ENCODE measurements at regions not wholly inside any gene's neighbourhood (a gene's known extent, or its start where the extent isn't known, plus 50 kb on each side); places are given as distances from the start of the nearest gene placed in this dataset.

GRCh38 chr1:39132505-39133339 lies 71.8 kb upstream of the MACF1 start:
- Histone ChIP-seq H3K4me3 (no peak overlapping the region), H3K36me3 (no peaks in the 10 kb centered on the region), H3K27ac (peak overlapping the region; percentile 14 to 71), H3K27me3 (no peaks in the 10 kb centered on the region), H3K9me3 (no peaks in the 10 kb centered on the region), H3K4me1 (peaks cover 6 to 19% of the 10 kb centered on the region in 2 donors)
- TF ChIP-seq, protein P1, sequence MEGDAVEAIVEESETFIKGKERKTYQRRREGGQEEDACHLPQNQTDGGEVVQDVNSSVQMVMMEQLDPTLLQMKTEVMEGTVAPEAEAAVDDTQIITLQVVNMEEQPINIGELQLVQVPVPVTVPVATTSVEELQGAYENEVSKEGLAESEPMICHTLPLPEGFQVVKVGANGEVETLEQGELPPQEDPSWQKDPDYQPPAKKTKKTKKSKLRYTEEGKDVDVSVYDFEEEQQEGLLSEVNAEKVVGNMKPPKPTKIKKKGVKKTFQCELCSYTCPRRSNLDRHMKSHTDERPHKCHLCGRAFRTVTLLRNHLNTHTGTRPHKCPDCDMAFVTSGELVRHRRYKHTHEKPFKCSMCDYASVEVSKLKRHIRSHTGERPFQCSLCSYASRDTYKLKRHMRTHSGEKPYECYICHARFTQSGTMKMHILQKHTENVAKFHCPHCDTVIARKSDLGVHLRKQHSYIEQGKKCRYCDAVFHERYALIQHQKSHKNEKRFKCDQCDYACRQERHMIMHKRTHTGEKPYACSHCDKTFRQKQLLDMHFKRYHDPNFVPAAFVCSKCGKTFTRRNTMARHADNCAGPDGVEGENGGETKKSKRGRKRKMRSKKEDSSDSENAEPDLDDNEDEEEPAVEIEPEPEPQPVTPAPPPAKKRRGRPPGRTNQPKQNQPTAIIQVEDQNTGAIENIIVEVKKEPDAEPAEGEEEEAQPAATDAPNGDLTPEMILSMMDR (IDR thresholded peaks at IDR 0.05), result peak in 2 of 4 experiments; percentile 30 to 32
- TF ChIP-seq POLR2A (IDR thresholded peaks at IDR 0.05), result no peak
- peak; percentile 36 to 76 for DNase-seq
- intact Hi-C loops (cut with DNase I; ENCODE audit: low total_unique reads), result no loop called here

- DNase-seq, result no peak
- TF ChIP-seq, protein P1 (IDR thresholded peaks at IDR 0.05), result no peak
- TF ChIP-seq POLR2A (IDR thresholded peaks at IDR 0.05), result no peak
- Histone ChIP-seq H3K36me3 (no peaks in the 10 kb centered on the region), H3K4me3 (no peak overlapping the region), H3K4me1 (peaks cover 6 to 19% of the 10 kb centered on the region in 2 donors), H3K27ac (peak overlapping the region; percentile 14 to 71), H3K27me3 (no peaks in the 10 kb centered on the region), H3K9me3 (no peaks in the 10 kb centered on the region)
- intact Hi-C loops (cut with DNase I; ENCODE audit: low total_unique reads), result no loop called here
Measured at GRCh38 chr1:39133340-39133684, 71.2 kb upstream of the MACF1 start.

GRCh38 chr1:39134768-39135333 lies 69.6 kb upstream of the MACF1 start:
- intact Hi-C loops (cut with DNase I; ENCODE audit: low total_unique reads), result no loop called here
- peaks cover under 1 to 18% of the 10 kb centered on the region in 2 donors for H3K4me1 ChIP-seq
- TF ChIP-seq, protein P1 (IDR thresholded peaks at IDR 0.05), result no peak
- TF ChIP-seq POLR2A (IDR thresholded peaks at IDR 0.05), result no peak

DNA sequence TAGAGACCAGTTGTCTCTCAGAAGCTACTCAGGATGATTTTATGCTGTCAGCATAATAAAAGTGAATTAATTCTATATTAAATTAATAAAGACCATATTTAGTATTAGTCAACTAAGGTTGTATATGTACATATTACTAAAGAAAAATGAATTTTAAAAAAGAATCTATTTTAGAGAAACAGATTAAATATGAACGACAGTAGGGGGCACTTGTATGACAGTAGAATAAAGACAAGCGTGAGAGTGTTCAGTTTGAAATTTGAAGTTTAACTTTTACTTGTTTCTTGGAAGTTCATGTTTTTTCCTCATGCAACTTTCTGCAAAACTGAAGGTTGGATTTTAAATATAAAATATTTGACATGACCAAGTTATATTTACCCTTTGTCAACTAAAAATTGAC lies 67.9 kb upstream of the MACF1 start:
- Histone ChIP-seq H3K27me3 (no peaks in the 10 kb centered on the region), H3K9me3 (no peaks in the 10 kb centered on the region), H3K4me1 (peaks cover 0 to 11% of the 10 kb centered on the region in 2 donors), H3K27ac (no peak overlapping the region), H3K4me3 (no peak overlapping the region), H3K36me3 (no peaks in the 10 kb centered on the region)
- no peak for DNase-seq
- intact Hi-C loops (cut with DNase I; ENCODE audit: low total_unique reads), result no loop called here
- TF ChIP-seq, protein P1 (IDR thresholded peaks at IDR 0.05), result no peak
- no peak for TF ChIP-seq POLR2A (IDR thresholded peaks at IDR 0.05)

More at GRCh38 chr1:39134768-39135333, 69.6 kb upstream of the MACF1 start:
- Histone ChIP-seq H3K9me3 (no peaks in the 10 kb centered on the region), H3K27ac (peak overlapping the region in 1 of 2 donors; percentile 11), H3K27me3 (no peaks in the 10 kb centered on the region), H3K4me3 (no peak overlapping the region), H3K36me3 (no peaks in the 10 kb centered on the region)
- DNase-seq, result no peak

- Histone ChIP-seq H3K9me3 (no peaks in the 10 kb centered on the region), H3K36me3 (no peaks in the 10 kb centered on the region), H3K27ac (no peak overlapping the region), H3K4me3 (no peak overlapping the region), H3K27me3 (no peaks in the 10 kb centered on the region), H3K4me1 (peaks cover 8 to 11% of the 10 kb centered on the region in 2 donors)
- DNase-seq, result no peak
- intact Hi-C loops (cut with DNase I; ENCODE audit: low total_unique reads), result no loop called here
- TF ChIP-seq POLR2A (IDR thresholded peaks at IDR 0.05), result no peak
- TF ChIP-seq, protein P1 (IDR thresholded peaks at IDR 0.05), result no peak
Measured at GRCh38 chr1:39139723-39140360, 64.7 kb upstream of the MACF1 start.

All from uterus (tissue), 3 donors.